Neural cell (in vitro differentiated cells): ENCODE measurements at regions not wholly inside any gene's neighbourhood (a gene's known extent, or its start where the extent isn't known, plus 50 kb on each side); places are given as distances from the start of the nearest gene placed in this dataset.

Experiments
- CTCF ChIP-seq: fragments of 450-650 bp; IDR thresholded peaks from 2 replicates; pipeline ENCODE4 v1.5.1; 2014; ENCODE audit warnings: antibody characterized with exemption, mild to moderate bottlenecking, moderate library complexity; ENCODE audit not compliant: poor library complexity, severe bottlenecking
- EP300 ChIP-seq: fragments of 450-650 bp; conservative IDR thresholded peaks from 2 replicates; pipeline ENCODE4 v1.6.1; 2014; ENCODE audit warnings: antibody characterized with exemption, mild to moderate bottlenecking, moderate library complexity; ENCODE audit not compliant: poor library complexity, severe bottlenecking
- EZH2 ChIP-seq: fragments of 200-600, 300-800 bp; shearing (Covaris generic), sonication (generic); IDR thresholded peaks from 2 replicates; pipeline ENCODE4 v1.6.1; 2014; ENCODE audit warnings: antibody characterized with exemption, low read length, borderline replicate concordance, mild to moderate bottlenecking; ENCODE audit not compliant: insufficient read depth, poor library complexity, severe bottlenecking
- MXI1 ChIP-seq: fragments of 450-650 bp; conservative IDR thresholded peaks from 2 replicates; pipeline ENCODE4 v1.6.1; 2014; ENCODE audit warnings: antibody characterized with exemption, mild to moderate bottlenecking; ENCODE audit not compliant: poor library complexity, severe bottlenecking
- POLR2AphosphoS5 ChIP-seq: IDR thresholded peaks from 2 replicates; pipeline ENCODE4 v1.6.1; 2012
- RAD21 ChIP-seq: fragments of 450-650 bp; conservative IDR thresholded peaks from 2 replicates; pipeline ENCODE4 v1.6.1; 2014; ENCODE audit warnings: antibody characterized with exemption, mild to moderate bottlenecking, moderate library complexity

- no peak for TF ChIP-seq CTCF
- no peak for TF ChIP-seq POLR2AphosphoS5
- TF ChIP-seq RAD21 = no peak
- no peak for TF ChIP-seq MXI1
- no peak for TF ChIP-seq EP300
- no peak for TF ChIP-seq EZH2
Observed at GRCh38 chr20:7029019-7029418, 261.5 kb downstream of the BMP2 start.
